GM18858 (cell line): ENCODE measurements at regions not wholly inside any gene's neighbourhood (a gene's known extent, or its start where the extent isn't known, plus 50 kb on each side); places are given as distances from the start of the nearest gene placed in this dataset.

Experiments
- ATAC-seq: cut with Tn5 transposase; IDR thresholded peaks from one replicate; pipeline ENCODE4 v1.9.1; 2021; ENCODE audit not compliant: unreplicated experiment

- no peak for ATAC-seq
Observed at GRCh38 chr2:16507655-16508489, 157.8 kb downstream of the CYRIA start.

DNA sequence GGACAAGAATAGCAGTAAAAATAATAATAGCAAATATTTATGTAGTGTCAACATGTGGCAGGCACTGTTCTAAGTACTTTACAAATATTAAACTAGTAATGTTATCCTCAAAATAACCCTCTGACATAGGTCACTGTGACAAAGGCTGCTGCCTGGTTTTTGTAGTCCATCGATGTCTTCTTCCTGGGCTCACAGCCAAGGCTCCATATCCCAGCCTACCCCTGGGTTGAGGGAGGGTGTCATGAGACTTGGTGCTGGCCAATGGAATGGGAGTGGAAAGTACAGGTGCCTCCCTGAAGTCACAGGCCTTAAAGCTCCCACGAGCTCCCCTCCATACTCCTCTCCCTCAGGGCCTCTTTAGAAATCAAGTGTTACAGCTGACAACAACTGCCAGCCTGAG, 159.3 kb downstream of the CYRIA start:
- no peak for ATAC-seq

DNA sequence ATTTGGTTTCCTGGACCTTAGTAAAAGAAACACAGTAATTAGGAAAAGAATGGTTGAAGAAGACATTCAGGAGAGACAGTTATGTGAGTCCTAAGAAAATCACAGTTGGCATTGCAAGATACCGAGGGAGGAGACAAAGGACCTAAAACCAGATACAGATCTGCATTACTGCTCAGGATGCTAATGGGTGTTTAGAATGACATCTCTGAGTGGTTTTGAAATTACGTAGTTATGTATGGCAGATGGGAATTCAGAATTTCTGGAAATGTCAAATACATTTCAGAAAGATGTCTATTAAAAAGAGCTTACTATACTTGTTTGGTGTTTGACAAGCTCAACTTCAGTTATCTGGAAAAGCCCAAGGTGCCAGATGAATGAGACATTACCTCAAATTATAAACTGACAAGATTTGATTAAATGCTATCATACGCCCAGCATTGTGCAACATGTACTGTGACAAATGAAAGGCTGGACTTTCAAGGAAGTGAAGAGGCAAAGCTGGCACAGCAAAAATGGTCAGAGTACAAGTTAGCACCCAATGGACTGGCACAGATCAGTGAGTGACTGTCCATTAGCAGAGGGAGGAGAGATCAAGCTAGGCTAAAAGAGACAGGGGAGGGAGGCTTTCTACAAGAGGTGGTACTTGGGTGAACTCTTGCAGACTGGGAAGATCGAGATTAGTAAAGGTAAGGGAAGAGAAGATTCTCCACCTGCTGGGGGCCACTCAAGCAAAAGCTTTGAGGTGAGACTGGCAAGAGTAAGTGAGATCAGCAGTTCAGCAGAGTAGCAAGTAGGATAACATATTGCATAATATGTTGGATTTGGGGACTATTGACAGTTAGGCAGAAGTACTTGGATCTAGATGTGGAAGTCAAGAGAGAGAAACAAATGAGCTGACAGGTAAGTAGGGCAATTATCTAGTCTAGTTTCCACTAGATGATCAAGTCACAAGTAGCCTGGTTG, 168.9 kb downstream of the CYRIA start:
- no peak for ATAC-seq

DNA sequence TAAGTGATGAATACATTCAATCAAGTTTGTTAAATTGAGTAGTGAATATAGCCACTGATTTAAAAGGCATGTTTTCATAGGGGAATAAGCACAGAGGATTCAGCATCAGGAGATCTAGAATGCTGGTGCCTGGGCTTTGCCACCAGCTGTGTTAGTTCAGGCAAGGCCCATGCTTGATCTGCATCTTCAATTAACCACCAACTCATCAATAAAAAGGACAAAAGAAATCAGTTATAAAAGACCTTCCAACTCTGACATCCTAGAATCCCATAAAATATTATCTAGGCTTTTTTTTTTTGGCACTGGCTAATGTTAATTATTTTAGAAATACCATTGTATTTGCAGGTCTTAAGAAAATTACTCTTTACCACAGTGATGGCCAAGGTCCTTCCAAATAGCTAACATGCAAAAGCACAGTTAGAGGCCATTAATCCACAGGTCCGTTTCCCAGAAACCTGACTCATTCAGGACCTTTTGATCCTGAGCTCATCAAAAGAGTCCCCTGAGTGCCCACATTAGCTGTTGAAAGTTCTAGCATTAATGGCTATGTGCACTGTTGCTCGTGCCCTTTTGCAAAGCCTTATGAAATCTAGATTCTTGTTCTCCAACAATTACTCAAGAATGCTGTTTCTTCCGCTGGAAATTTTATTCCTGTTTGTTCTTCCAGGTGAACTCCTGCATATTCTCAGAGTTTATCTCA, 170.0 kb downstream of the CYRIA start:
- ATAC-seq = no peak

GRCh38 chr2:16494836-16495508, 170.7 kb downstream of the CYRIA start:
- no peak for ATAC-seq

DNA sequence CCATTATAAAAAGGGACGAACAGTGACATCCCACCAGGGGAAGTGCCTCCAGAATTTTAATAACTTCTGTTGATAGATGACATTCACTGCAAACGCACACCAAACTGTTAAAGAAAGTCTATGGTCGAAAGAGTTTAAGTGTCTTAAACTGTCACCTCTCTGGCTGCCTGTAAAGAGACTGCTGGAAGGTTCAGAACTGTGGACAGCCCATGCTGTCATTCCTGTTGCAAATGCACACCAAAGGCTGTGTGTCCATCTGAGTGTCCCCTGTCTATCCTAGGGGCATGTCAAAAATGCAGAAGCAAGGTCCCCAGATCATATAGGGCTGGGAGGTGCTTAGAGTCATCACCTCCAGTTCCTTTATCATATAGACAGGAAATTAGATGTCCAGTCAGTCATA, 171.8 kb downstream of the CYRIA start:
- no peak for ATAC-seq

DNA sequence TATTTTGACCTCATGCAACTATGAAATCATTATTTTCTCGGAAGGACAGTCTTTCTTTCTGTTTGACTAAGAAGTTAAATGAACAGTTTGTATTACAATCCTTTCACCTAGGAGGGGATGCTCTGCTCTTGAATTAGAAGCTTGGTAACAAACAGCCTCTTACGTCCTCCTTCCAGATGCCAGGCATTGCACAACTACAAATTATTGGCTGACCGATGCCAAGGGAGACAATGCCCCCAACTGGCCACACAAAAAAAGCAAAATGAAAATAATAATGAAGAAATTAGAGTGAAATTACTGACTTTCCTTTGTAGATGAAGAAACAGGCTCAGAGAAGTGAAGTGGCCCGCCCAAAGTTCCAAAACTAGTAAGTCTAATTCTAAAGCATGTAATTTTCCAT, 177.9 kb downstream of the CYRIA start:
- no peak for ATAC-seq

GRCh38 chr2:16485251-16485650, 180.4 kb downstream of the CYRIA start:
- no peak for ATAC-seq

DNA sequence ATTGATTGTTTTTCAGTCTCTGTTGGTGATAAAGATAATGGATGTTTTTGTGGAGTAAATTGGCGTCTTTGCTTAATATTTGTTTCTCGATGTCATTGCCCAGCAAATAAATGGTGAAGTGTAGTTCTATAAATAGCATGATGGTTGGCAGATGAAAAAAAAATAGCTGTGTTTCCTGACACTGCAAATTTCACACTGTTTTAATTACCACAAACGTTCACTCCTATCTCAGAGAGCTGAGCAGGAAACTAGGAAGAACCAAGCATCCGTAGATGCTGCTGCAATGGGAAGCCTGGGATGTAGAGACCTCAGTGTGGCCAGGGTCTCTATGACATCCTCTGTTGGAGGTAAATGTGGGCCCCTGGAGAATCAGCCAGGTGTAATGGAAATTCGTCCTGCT, 183.2 kb downstream of the CYRIA start:
- ATAC-seq = no peak

GRCh38 chr2:16481351-16481750, 184.3 kb downstream of the CYRIA start:
- ATAC-seq = no peak

DNA sequence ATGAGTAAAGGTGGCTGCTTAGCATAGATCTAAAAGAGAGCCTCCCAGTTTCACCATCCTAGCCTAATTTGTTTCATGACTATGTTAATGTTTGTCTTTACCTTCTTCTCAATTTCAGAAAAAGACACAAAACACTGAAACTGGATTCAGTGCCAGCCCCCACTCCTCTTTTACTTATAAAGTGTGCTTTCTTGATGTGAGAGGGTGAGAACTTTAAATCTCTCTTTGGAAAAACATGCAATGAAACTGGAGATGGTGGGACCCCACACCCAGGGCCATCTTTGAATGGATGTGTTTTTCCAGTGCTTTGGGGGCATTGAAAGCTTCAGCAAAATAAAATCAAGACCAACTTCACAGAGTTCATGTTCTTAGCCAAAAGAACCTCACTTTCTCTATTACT, 185.9 kb downstream of the CYRIA start:
- ATAC-seq = no peak

DNA sequence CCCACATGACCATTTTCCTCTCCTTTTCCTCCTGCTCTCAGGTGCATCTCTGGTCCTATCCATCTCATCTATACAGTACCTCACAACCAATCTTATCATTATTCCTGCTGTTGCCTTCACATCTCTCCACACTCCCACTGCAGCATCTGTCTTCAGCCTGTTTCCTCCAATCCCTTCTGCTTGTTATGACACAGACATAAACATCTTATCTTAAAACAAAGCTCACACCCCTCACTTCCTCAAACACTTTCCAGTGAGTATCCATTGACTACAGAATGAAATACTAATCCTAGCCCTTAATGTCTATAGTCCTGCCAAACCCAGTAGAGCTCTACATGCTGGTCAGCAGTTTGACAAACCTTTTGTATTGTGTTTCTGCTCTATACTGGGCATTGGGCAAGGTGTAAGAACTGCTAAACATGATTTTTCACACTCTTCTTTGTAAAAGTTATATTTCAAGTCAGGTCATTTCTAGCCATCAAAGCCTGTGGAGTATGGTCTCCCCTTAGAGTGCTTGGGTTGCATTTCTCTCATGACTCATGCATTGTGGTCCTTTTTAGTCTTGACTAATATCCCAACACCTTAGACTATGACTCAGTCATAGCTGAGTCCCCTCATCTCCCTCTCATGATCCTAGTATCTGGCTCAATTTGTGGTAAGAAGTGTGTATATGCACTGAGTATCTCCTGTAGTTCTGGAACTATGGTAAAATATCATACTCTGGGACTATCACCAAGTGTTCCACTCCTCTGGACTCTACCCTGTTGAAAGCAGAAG, 187.0 kb downstream of the CYRIA start:
- ATAC-seq = no peak

DNA sequence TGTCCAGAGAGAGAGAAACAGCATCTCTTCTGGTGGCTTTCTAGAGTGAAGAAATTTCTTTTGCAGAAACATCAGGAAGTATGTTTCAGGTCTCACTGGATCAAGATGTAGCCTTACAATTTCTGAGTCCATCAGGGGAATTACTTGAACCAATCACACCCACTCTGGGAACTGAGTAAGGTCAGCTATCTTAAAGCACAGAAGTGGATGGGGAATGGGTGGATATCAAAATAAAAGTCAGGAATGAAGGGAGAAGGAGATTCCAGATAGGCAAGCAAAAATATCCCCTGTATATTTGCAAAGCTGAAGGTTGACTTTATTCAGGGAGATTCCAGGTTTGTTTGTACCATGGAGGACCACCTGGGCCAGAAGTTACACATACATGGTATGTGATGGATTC, 188.0 kb downstream of the CYRIA start:
- ATAC-seq = no peak

GRCh38 chr2:16476866-16477265, 188.8 kb downstream of the CYRIA start:
- no peak for ATAC-seq

DNA sequence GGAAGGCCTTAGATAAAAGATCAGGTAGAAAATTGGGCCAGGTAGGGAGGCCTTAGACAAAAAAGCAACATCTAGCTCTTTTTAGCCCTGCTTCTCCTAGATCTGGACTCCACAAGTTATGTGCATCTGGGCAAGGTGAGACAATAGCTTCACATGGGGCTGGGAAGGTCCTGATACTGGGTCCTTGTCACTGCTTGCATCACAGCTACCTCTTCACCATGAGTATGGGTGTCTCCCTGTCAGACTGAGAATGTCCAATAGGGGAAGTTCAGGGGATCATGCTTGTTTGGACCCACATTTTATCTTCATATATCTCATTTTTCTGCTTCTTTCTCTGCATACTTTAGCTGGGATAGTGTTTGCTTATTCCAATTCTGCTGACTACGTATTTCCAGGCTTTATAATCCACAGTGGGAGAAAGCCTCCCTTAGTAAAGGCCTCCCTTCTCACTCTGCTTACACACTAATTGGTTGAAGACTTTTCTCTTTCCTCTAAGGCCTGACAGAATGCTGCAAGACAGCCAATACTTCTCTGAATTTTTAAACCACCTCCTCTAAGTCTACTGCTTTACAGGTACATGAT, 189.6 kb downstream of the CYRIA start:
- no peak for ATAC-seq

DNA sequence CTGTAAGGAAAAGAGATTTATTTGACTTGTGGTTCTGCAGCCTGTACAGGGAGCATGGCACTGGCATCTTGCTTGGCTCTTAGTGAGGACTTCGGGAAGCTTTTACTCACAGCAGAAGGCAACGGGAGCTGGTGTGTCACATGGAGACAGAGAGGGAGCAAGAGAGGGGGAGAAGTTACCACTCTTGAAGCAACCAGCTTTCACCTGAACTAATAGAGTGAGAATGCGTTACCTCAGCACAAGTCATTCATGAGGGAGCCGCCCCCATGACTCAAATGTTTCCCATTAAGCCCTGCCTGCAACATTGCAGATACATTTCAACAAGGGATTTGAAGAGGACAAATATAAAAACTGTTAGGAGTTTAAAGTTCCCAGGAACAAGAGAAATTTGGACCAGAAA, 190.0 kb downstream of the CYRIA start:
- ATAC-seq = no peak

DNA sequence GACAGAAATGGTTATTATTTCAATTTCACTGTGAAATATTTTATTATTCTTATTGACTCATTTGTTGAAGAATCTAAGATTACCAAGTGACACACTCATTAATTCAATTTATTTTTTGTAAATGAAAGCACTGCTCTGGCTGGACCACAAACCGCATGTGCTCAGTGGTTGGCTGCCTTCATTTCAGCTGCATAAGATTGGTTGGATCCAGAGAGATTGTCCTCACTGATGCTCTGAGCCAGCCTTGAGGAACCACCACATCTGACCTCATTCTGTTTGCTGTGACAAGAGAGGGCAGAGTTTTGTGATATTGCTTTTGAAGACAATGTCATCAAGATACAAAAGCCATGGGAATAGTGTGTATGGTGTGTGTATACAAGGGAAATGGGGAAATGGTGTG, 192.1 kb downstream of the CYRIA start:
- ATAC-seq = no peak

DNA sequence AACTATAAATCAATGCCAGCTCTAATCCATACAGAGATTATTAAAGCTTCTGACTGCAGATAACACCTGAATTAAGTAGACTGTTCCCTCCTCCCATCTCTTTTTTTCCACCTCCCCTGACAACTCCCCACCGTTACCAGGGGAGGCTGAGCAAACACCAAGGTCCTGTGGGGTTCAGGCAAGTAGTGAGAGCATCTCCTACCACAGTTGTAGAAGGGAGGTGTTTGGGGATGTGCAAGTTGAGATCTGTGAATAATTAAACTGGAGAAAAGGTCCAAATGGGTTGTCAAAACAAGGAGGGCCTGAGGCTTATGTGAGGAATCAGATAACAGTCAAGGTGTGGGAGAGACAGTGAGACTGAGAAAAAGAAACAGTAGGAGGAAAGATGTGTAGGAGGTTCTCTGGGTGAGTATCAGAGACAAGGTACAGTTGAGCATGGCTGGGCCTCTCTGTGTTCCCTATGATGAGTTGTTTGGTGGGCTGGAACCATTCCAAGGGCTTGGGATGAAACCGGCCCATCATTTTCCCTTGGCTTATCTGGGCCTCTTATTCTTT, 194.6 kb downstream of the CYRIA start:
- ATAC-seq = no peak

DNA sequence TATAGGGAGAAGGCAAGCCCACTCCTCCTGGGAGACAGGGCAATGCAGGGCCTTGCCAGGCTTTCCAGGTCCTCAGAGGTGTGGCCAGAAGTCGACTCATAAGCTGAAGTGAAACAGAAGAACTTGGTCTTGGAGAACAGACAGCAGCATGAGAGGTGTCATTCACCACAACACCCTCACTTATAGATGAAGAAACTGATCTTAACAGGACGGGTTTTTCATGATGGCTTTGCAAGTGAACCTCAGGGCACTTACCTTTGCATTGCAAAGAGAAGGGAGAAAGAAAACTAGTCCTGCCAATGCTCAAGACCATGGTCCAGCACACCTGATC, 198.8 kb downstream of the CYRIA start:
- ATAC-seq = no peak
